B cell (primary cell): ENCODE measurements at regions not wholly inside any gene's neighbourhood (a gene's known extent, or its start where the extent isn't known, plus 50 kb on each side); places are given as distances from the start of the nearest gene placed in this dataset.

Experiments
- EZH2 ChIP-seq: IDR thresholded peaks from 2 replicates; pipeline ENCODE4 v1.6.1; 2012; ENCODE audit warnings: borderline replicate concordance, low read depth, mild to moderate bottlenecking, moderate library complexity, low read length; ENCODE audit not compliant: insufficient read depth, poor library complexity, severe bottlenecking
- TF ChIP-seq, protein P1 (sequence below): fragments of 200-600 bp; IDR thresholded peaks from one replicate; pipeline ENCODE4 v1.8.0; 2022; ENCODE audit warnings: antibody characterized with exemption, mild to moderate bottlenecking

DNA sequence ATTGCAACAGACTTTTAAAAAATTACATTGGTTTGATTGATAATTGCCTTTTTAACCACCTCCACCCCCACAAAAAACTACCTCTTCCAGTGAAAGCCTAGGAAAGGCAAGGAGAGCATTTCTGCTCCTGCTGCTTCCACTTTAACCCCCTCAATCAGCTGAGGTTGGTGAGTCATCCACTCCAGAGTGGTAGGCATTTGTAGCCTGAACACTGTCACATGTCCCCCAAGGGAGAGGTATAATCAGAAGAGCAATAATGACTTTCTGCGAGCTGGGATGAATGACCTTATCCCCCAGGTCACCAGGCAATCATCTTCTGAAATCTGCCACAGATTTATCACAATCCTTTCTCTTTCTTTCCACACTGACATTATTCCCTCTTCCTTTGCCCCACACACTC lies 126.6 kb upstream of the CAMK1G start:
- TF ChIP-seq, protein P1, sequence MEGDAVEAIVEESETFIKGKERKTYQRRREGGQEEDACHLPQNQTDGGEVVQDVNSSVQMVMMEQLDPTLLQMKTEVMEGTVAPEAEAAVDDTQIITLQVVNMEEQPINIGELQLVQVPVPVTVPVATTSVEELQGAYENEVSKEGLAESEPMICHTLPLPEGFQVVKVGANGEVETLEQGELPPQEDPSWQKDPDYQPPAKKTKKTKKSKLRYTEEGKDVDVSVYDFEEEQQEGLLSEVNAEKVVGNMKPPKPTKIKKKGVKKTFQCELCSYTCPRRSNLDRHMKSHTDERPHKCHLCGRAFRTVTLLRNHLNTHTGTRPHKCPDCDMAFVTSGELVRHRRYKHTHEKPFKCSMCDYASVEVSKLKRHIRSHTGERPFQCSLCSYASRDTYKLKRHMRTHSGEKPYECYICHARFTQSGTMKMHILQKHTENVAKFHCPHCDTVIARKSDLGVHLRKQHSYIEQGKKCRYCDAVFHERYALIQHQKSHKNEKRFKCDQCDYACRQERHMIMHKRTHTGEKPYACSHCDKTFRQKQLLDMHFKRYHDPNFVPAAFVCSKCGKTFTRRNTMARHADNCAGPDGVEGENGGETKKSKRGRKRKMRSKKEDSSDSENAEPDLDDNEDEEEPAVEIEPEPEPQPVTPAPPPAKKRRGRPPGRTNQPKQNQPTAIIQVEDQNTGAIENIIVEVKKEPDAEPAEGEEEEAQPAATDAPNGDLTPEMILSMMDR = no peak
- no peak for TF ChIP-seq EZH2
